Ovary (tissue), 7 donors: ENCODE measurements at regions not wholly inside any gene's neighbourhood (a gene's known extent, or its start where the extent isn't known, plus 50 kb on each side); places are given as distances from the start of the nearest gene placed in this dataset.

ENCODE experiments used
- DNase-seq, 5 donors: peaks; one replicate each; pipeline ENCODE4 v3.0.0-alpha.2; 2019 to 2020
- H3K27ac ChIP-seq, 2 donors: fragments of 200-600 bp; one replicate each; pipeline versions ENCODE4 v1.5.1 to v1.8.0; 2019 to 2022
- H3K27me3 ChIP-seq: fragments of 200-600 bp; one replicate; pipeline ENCODE4 v1.8.0; 2022
- H3K36me3 ChIP-seq: fragments of 200-600 bp; sonication (generic); one replicate; pipeline ENCODE4 v1.5.1; 2019
- H3K4me1 ChIP-seq: one replicate; pipeline ENCODE4 v1.8.1; 2013; ENCODE audit warnings: mild to moderate bottlenecking, moderate library complexity; ENCODE audit not compliant: insufficient read depth
- H3K4me3 ChIP-seq: fragments of 200-600 bp; sonication (generic); one replicate; pipeline ENCODE4 v1.5.1; 2017
- H3K9me3 ChIP-seq, 2 donors: fragments of 200-600 bp in 1 of 2; sonication (generic) in 1 of 2; one replicate each; pipeline versions ENCODE4 v1.5.1 to v1.8.1; 2013 to 2019; ENCODE audit warnings: mild to moderate bottlenecking in 1 of 2, moderate library complexity in 1 of 2
- CTCF ChIP-seq, 3 donors: fragments of 450-650 bp in 2 of 3; fragments of 200-600 bp in 1 of 3; IDR thresholded peaks; one replicate each; pipeline versions ENCODE4 v1.5.1 to v1.8.0; 2016 to 2022; ENCODE audit warnings: antibody characterized with exemption in 3 of 3, mild to moderate bottlenecking in 1 of 3
- EP300 ChIP-seq: sonication (generic); formaldehyde crosslinking; IDR thresholded peaks from one replicate; pipeline ENCODE4 v1.6.1; 2017; ENCODE audit warnings: antibody characterized with exemption
- POLR2A ChIP-seq: fragments of 450-650 bp; IDR thresholded peaks from one replicate; pipeline ENCODE4 v1.6.1; 2017; ENCODE audit warnings: antibody characterized with exemption, mild to moderate bottlenecking, moderate library complexity
- WGBS, 3 donors: extraction: QIAGEN DNeasy Blood & Tissue Kit in 1 of 3; methylation state at CpG; one replicate each; pipeline versions ENCODE4 v1.1.5 to v1.1.7; 2013 to 2017; 5-methylcytosine and 5-hydroxymethylcytosine counted together
- intact Hi-C, 4 donors: fragments of 100-400 bp; cut with DNase I; formaldehyde crosslinking; loops; one replicate each; pipeline versions ENCODE4 v1.11.0 to v1.15.1; 2022 to 2023
- donor health status: DM: no; HTN: no; CAD: no; lungs with moderate emphysema.
- donor health status: DM: no; HTN: no; CAD: no.
- donor health status: Bipolar disorder and iron deficiency.
- donor health status: DM: no; HTN: no; CAD: no.
- donor health status: DM: yes; HTN: yes; CAD: no.

DNA sequence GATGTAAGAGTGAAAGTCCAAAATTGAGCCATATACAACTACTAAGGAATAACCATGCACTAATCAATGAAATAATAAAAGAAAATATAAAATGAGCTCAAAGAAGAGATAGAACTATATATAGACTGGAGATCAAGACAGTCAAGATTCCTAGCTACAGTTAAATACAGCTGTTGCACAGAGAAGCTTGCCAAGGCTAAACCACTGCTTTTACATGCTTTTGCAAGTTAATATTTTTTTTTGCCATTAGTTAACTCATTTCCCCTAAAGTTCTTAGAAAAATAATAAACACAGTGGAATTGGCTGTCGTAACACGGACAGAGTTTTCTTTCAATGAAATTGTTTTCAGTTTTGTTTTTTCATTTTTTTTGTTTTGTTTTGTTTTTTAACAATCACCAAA lies 123.0 kb downstream of the VGLL3 start:
- Histone ChIP-seq H3K9me3 (no peaks in the 10 kb centered on the region), H3K27ac (no peak overlapping the region), H3K4me1 (no peaks in the 10 kb centered on the region), H3K36me3 (no peaks in the 10 kb centered on the region), H3K4me3 (no peak overlapping the region), H3K27me3 (no peaks in the 10 kb centered on the region)
- WGBS, 3 donors = 1 to 9% (median 9%) methylated on average over 2 of the region's 2 CpGs
- intact Hi-C loops = no loop called here
- no peak for DNase-seq
- TF ChIP-seq POLR2A = no peak
- no peak for TF ChIP-seq CTCF (IDR thresholded peaks at IDR 0.05)
- no peak for TF ChIP-seq EP300

DNA sequence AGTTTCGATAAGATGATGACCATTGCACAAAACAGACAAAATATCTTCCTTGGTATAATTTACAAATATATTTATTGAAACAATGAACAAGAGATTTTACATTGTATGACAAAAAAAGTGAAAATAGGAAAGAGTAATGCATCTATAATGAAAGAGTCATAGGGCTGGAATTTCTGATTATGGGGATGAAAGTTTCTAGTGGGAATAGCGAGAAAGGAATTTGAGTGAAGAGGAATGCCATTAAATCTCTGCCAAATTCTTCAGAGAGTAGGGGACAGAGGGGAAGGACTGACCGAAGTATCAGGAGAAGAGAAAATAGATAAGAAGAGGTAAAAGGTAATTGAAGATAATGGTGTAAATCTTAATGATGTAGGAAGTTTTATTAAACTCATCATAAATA lies 125.4 kb downstream of the VGLL3 start:
- TF ChIP-seq POLR2A (no peak), CTCF (IDR thresholded peaks at IDR 0.05) (no peak)
- H3K27me3 ChIP-seq = no peaks in the 10 kb centered on the region
- WGBS, 3 donors = 50 to 59% (median 57%) methylated on average over 3 of the region's 3 CpGs
- no peak overlapping the region for H3K4me3 ChIP-seq
- H3K36me3 ChIP-seq = no peaks in the 10 kb centered on the region
- DNase-seq = no peak
- H3K27ac ChIP-seq = no peak overlapping the region
- no peaks in the 10 kb centered on the region for H3K9me3 ChIP-seq
- intact Hi-C loops = no loop called here
- no peaks in the 10 kb centered on the region for H3K4me1 ChIP-seq

DNA sequence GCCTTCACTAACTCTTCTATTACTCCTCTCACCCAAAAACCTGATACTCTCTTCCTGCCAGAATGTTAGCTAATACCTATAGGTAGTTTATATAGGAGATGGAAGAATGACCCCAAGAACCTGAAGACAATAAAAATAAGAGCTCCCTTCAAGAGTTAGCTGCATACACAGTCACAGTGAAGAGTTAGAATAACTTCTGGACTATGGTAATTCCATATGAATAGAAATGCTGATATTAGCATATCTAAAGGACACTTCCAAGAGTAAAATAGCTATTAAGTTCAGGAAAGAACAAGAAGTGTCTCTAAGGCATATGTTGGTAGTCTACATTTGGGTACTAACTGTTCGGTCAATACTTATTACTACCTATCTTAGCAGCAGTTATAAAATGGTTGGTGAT lies 134.2 kb downstream of the VGLL3 start:
- intact Hi-C loops = no loop called here
- Histone ChIP-seq H3K9me3 (no peaks in the 10 kb centered on the region), H3K27me3 (no peaks in the 10 kb centered on the region), H3K4me3 (no peak overlapping the region), H3K36me3 (no peaks in the 10 kb centered on the region), H3K27ac (no peak overlapping the region), H3K4me1 (no peaks in the 10 kb centered on the region)
- DNase-seq = no peak
- TF ChIP-seq CTCF (IDR thresholded peaks at IDR 0.05) (no peak), POLR2A (no peak), EP300 (no peak)
- 0 to 98% (median 1%) methylated on average over 1 of the region's 1 CpG for WGBS, 3 donors

DNA sequence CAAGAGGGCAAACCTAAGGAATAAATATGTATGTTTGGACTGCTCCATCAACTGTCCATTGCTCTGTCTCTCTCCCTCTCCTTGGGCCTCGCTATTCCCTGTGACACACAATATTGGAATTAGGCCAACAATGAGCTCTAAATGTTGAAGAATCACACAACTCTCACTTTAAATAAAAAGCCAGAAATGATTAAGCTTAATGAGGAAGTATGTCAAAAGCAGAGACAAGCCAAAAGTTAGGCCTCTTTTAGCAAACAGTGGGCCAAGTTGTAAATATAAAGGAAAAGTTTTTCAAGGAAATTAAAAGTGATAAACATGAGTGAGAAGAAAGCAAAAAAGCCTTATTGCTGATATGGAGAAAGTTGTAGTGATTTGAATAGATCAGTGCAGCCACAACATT lies 141.0 kb downstream of the VGLL3 start:
- H3K9me3 ChIP-seq = no peaks in the 10 kb centered on the region
- intact Hi-C loops = no loop called here
- no peak for DNase-seq
- no peaks in the 10 kb centered on the region for H3K36me3 ChIP-seq
- no peak for TF ChIP-seq CTCF (IDR thresholded peaks at IDR 0.05)
- no peak for TF ChIP-seq POLR2A
- no peak for TF ChIP-seq EP300
- no peaks in the 10 kb centered on the region for H3K27me3 ChIP-seq
- no peak overlapping the region for H3K4me3 ChIP-seq
- 48 to 50% (median 49%) methylated on average over 1 of the region's 1 CpG for WGBS, 3 donors
- H3K27ac ChIP-seq = no peak overlapping the region
- H3K4me1 ChIP-seq = no peaks in the 10 kb centered on the region

- intact Hi-C loops = no loop called here
- TF ChIP-seq POLR2A = no peak
- TF ChIP-seq CTCF (IDR thresholded peaks at IDR 0.05) = no peak
- H3K27ac ChIP-seq = no peak overlapping the region
- no peak for DNase-seq
- H3K27me3 ChIP-seq = no peaks in the 10 kb centered on the region
- no peaks in the 10 kb centered on the region for H3K36me3 ChIP-seq
- H3K4me1 ChIP-seq = no peaks in the 10 kb centered on the region
- H3K4me3 ChIP-seq = no peak overlapping the region
- 71 to 80% (median 73%) methylated on average over 4 of the region's 4 CpGs for WGBS, 3 donors
- no peaks in the 10 kb centered on the region for H3K9me3 ChIP-seq
These were observed 145.2 kb downstream of the VGLL3 start for GRCh38 chr3:86845726-86846125.
